ENCODE measurements at regions not wholly inside any gene's neighbourhood (a gene's known extent, or its start where the extent isn't known, plus 50 kb on each side); places are given as distances from the start of the nearest gene placed in this dataset.

DNA sequence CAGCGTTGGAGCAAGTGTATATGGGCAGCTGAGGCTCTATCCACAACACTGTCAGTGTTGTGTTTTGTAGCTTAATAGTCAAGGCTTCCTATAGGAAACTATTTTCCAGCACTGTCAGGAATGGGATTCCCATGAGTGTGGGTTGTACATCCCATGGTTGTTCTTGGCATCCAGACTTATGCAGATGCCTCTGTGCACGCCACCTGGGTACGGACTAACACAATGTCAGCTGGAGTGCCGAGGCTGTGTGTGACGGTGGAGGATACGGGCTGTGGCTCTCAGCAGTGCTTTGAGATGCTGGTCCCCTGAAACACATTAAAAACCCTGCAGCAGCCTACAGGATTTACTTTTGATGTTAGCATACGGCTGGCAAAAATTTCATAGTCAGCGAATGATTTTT lies 350.0 kb downstream of the ACTR3B start:
- Histone ChIP-seq H4K20me1 (ENCODE audit: insufficient read depth, low read length) (no peaks in the 10 kb centered on the region), H3K4me3 (replicated peaks in 1 of 3; ENCODE audit: insufficient read depth in 1 of 3, low read depth in 2 of 3, low read length in 3 of 3) (no peak overlapping the region), H2AFZ (ENCODE audit: low read length) (no peak overlapping the region), H3K79me2 (ENCODE audit: insufficient read depth, low read length) (no peaks in the 10 kb centered on the region), H3K9me3 (ENCODE audit: low read length) (no peaks in the 10 kb centered on the region), H3K4me2 (ENCODE audit: low read depth, low read length) (no peak overlapping the region), H3K36me3 (replicated peaks in 1 of 2; ENCODE audit: control insufficient read depth in 1 of 2, insufficient read depth in 2 of 2, low read length in 2 of 2) (no peaks in the 10 kb centered on the region), H3K9ac (ENCODE audit: insufficient read depth, low read depth, low read length) (no peak overlapping the region), H3K27ac (ENCODE audit: extremely low read length, insufficient read depth, low read length) (no peak overlapping the region), H3K27me3 (ENCODE audit: control insufficient read depth in 1 of 2, insufficient read depth in 2 of 2, low read length in 2 of 2) (no peaks in the 10 kb centered on the region; a peak in 1 of 5 replicates), H3K4me1 (ENCODE audit: insufficient read depth, low read length) (no peaks in the 10 kb centered on the region)
- ATAC-seq (no peak), FAIRE-seq (no peak), DNase-seq (ENCODE audit: low spot score) (no peak)
- intact Hi-C loops (cut with micrococcal nuclease; ENCODE audit: unreplicated experiment): no loop called here
- in situ Hi-C loops (cut with HindIII; ENCODE audit: extremely low pct_ligation_motif_present, low pct_unique_long_range_greater_than_20kb): no loop called here
- BruUV-seq (replicated peaks): no TSS peak
- whole genome bisulfite sequencing (ENCODE audit: low lambda C conversion rate): 60% methylated on average over 3 of the region's 8 CpGs
- TF ChIP-seq, protein P1, sequence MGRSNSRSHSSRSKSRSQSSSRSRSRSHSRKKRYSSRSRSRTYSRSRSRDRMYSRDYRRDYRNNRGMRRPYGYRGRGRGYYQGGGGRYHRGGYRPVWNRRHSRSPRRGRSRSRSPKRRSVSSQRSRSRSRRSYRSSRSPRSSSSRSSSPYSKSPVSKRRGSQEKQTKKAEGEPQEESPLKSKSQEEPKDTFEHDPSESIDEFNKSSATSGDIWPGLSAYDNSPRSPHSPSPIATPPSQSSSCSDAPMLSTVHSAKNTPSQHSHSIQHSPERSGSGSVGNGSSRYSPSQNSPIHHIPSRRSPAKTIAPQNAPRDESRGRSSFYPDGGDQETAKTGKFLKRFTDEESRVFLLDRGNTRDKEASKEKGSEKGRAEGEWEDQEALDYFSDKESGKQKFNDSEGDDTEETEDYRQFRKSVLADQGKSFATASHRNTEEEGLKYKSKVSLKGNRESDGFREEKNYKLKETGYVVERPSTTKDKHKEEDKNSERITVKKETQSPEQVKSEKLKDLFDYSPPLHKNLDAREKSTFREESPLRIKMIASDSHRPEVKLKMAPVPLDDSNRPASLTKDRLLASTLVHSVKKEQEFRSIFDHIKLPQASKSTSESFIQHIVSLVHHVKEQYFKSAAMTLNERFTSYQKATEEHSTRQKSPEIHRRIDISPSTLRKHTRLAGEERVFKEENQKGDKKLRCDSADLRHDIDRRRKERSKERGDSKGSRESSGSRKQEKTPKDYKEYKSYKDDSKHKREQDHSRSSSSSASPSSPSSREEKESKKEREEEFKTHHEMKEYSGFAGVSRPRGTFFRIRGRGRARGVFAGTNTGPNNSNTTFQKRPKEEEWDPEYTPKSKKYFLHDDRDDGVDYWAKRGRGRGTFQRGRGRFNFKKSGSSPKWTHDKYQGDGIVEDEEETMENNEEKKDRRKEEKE (IDR thresholded peaks at IDR 0.05): no peak
- no peak for TF ChIP-seq CEBPG (CRISPR knock-in tag; IDR thresholded peaks at IDR 0.05)
- TF ChIP-seq EED (CRISPR knock-in tag; IDR thresholded peaks at IDR 0.05): no peak
- no peak for TF ChIP-seq ZMAT3 (CRISPR knock-in tag; conservative IDR thresholded peaks at IDR 0.05)
- TF ChIP-seq, protein P2, sequence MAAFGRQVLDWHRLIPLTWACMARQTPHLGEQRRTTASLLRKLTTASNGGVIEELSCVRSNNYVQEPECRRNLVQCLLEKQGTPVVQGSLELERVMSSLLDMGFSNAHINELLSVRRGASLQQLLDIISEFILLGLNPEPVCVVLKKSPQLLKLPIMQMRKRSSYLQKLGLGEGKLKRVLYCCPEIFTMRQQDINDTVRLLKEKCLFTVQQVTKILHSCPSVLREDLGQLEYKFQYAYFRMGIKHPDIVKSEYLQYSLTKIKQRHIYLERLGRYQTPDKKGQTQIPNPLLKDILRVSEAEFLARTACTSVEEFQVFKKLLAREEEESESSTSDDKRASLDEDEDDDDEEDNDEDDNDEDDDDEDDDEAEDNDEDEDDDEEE (CRISPR knock-in tag; IDR thresholded peaks at IDR 0.05): no peak
- no peak for TF ChIP-seq EP300 (IDR thresholded peaks at IDR 0.05; ENCODE audit: low read depth in 2 of 2, low read length in 2 of 2)
- TF ChIP-seq EP300 (CRISPR knock-in tag; IDR thresholded peaks at IDR 0.05; ENCODE audit: borderline replicate concordance): no peak
- no peak for TF ChIP-seq ZNF510 (CRISPR knock-in tag; IDR thresholded peaks at IDR 0.05; ENCODE audit: low read depth)
- no peak for TF ChIP-seq ASH2L (IDR thresholded peaks at IDR 0.05; ENCODE audit: insufficient read length, low read depth, low read length)
- ChIA-PET POLR2A (no interaction called here), CTCF (ENCODE audit: low intra/inter-chr PET ratio, low total read pairs) (no interaction called here)
